ENCODE measurements at regions not wholly inside any gene's neighbourhood (a gene's known extent, or its start where the extent isn't known, plus 50 kb on each side); places are given as distances from the start of the nearest gene placed in this dataset.

- TF ChIP-seq CTCF (IDR thresholded peaks at IDR 0.05) (no peak), POLR2A (IDR thresholded peaks at IDR 0.05) (no peak)
Measured at GRCh38 chr10:9437131-9437530, 1382.6 kb downstream of the GATA3 start.

All from thyroid gland (tissue), 4 donors.